Hippocampal formation (tissue), 2 donors: ENCODE measurements at regions not wholly inside any gene's neighbourhood (a gene's known extent, or its start where the extent isn't known, plus 50 kb on each side); places are given as distances from the start of the nearest gene placed in this dataset.
"Not testable (repeated sequence)": the region's sequence is repeated elsewhere in the genome, so short reads cannot be mapped to it uniquely, and the experiment has no call there.

ENCODE experiments used
- DNase-seq, 2 donors: peaks; one replicate each; lab custom pipeline; 2025; lab: John Stamatoyannopoulos, UW

GRCh38 chr7:112678626-112679025, 111.6 kb downstream of the TMEM168 start:
- DNase-seq: no peak

GRCh38 chr7:112689466-112690177, 100.6 kb downstream of the TMEM168 start:
- DNase-seq: not testable (repeated sequence)

- DNase-seq: no peak
Observed at GRCh38 chr7:112692333-112692732, 97.9 kb downstream of the TMEM168 start.

GRCh38 chr7:112697211-112697610, 93.0 kb downstream of the TMEM168 start:
- DNase-seq: not testable (repeated sequence)

GRCh38 chr7:112699725-112700513, 90.3 kb downstream of the TMEM168 start:
- DNase-seq: no peak

GRCh38 chr7:112701456-112701855, 88.7 kb downstream of the TMEM168 start:
- no peak for DNase-seq

- DNase-seq: no peak
Observed at GRCh38 chr7:112707655-112708054, 82.5 kb downstream of the TMEM168 start.

GRCh38 chr7:112708236-112708635, 82.0 kb downstream of the TMEM168 start:
- no peak for DNase-seq
